ENCODE measurements at regions not wholly inside any gene's neighbourhood (a gene's known extent, or its start where the extent isn't known, plus 50 kb on each side); places are given as distances from the start of the nearest gene placed in this dataset.

- no peak for TF ChIP-seq IKZF2 (IDR thresholded peaks at IDR 0.05)
- no peak for TF ChIP-seq RBBP5 (conservative IDR thresholded peaks at IDR 0.05)
- TF ChIP-seq NR2C2 (IDR thresholded peaks at IDR 0.05; ENCODE audit: borderline replicate concordance, control insufficient read depth, insufficient read length, low read depth), result no peak
- TF ChIP-seq MYC (IDR thresholded peaks at IDR 0.05; ENCODE audit: insufficient read depth, insufficient read length, insufficient replicate concordance, low read length, severe bottlenecking), result no peak
- no peak for TF ChIP-seq ZNF24 (IDR thresholded peaks at IDR 0.05)
- no peak for TF ChIP-seq SUZ12 (IDR thresholded peaks at IDR 0.05; ENCODE audit: unreplicated experiment)
- TF ChIP-seq SMC3 (IDR thresholded peaks at IDR 0.05; ENCODE audit: borderline replicate concordance, low read length), result no peak
- no peak for TF ChIP-seq CREM (IDR thresholded peaks at IDR 0.05; ENCODE audit: low read depth)
Measured at GRCh38 chr1:93808871-93809270, 70.1 kb downstream of the DNTTIP2 start.

Data from GM12878 (cell line).